Retinal pigment epithelial cell (primary cell): ENCODE measurements at regions not wholly inside any gene's neighbourhood (a gene's known extent, or its start where the extent isn't known, plus 50 kb on each side); places are given as distances from the start of the nearest gene placed in this dataset.

Source experiments
- DNase-seq: peaks from one replicate; pipeline ENCODE4 v3.0.0-alpha.2; 2010; ENCODE audit warnings: low read depth
- H3K4me3 ChIP-seq: 2 replicates; pipeline ENCODE4 v1.5.1; 2011; ENCODE audit warnings: mild to moderate bottlenecking, low read length, control low read depth, moderate library complexity
- CTCF ChIP-seq: conservative IDR thresholded peaks from 2 replicates; pipeline ENCODE4 v1.5.1; 2011; ENCODE audit warnings: low read depth, low read length, control low read depth, inconsistent platforms

GRCh38 chr10:118458957-118459641 is 117.0 kb upstream of the FAM204A start:
- H3K4me3 ChIP-seq: no peak overlapping the region
- TF ChIP-seq CTCF: no peak
- no peak for DNase-seq

DNA sequence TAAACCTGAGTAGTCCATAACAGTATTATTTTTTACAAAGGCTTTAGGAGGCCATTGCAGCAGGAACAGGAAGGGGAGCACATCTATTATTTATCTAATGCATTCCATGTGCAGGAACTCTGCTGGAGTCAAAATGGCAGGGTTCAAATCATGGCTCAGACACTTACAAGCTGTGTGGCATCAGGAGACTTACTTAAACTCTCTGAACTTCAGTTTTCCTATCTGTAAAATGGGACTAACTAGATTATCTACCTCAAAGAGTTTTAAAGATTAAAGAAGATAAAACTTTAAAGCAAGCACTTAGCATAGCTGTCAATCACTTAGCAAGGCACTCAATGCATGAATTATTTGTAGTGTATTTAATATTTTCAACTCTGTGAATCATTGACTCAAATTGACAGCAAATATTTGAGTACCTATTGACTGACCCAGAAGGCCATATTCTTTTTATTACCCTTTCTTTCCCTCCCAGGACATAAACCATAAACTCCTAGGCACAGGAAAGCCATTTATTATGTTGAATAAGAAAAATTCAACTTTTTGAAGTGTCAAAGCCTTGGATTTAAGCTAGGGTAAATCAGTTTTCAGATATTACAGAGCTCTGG is 115.8 kb upstream of the FAM204A start:
- H3K4me3 ChIP-seq: no peak overlapping the region
- no peak for DNase-seq
- TF ChIP-seq CTCF: no peak

- no peak overlapping the region for H3K4me3 ChIP-seq
- no peak for DNase-seq
- no peak for TF ChIP-seq CTCF
These were observed 113.1 kb upstream of the FAM204A start for GRCh38 chr10:118455181-118455695.

DNA sequence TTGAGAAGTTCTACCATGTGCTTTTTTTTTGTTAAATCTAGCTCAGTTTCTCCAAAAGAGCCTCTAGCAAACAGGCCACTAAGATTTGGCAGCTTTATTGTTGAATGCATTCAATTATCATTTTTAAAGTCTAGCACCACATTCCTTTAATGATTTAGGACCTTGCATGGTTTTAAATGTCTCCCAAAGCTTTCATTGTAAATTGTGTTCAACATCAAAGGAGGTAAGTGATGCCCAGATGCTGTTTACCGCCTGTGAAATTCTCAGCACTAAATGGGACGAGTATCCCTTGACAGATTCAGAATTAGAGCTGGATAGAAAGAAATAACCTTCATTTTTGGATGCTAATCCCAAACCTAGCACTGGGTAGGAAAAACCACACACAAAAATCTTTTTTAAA is 112.1 kb upstream of the FAM204A start:
- no peak for DNase-seq
- no peak overlapping the region for H3K4me3 ChIP-seq
- TF ChIP-seq CTCF: no peak

DNA sequence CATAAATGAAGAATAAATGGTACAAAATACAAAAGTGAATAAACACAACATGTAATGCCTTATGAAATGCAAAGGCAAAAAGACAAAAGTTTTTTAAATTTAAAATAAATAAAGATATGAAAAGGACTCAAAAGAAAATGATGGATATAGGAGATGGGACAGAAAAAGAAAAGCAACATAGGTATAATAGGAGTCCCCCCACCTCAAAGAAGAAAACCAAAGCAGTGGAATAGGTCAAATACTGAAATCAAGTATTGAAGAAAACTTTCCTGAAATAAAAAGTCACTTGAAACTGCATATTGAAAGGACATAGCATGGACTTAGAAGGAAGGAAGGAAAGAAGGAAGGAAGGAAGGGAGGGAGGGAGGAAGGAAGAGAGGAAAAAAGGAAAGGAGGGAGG is 110.0 kb upstream of the FAM204A start:
- no peak overlapping the region for H3K4me3 ChIP-seq
- DNase-seq: no peak
- no peak for TF ChIP-seq CTCF

- no peak for DNase-seq
- no peak for TF ChIP-seq CTCF
- H3K4me3 ChIP-seq: no peak overlapping the region
These were observed 107.4 kb upstream of the FAM204A start for GRCh38 chr10:118449521-118449920.

GRCh38 chr10:118448744-118449143 is 106.6 kb upstream of the FAM204A start:
- no peak for TF ChIP-seq CTCF
- DNase-seq: no peak
- no peak overlapping the region for H3K4me3 ChIP-seq
